GM23338 (cell line): ENCODE measurements at regions not wholly inside any gene's neighbourhood (a gene's known extent, or its start where the extent isn't known, plus 50 kb on each side); places are given as distances from the start of the nearest gene placed in this dataset.
"Not testable (repeated sequence)": the region's sequence is repeated elsewhere in the genome, so short reads cannot be mapped to it uniquely, and the experiment has no call there.

Source experiments
- ATAC-seq: fragments of 200-7000 bp; cut with Tn5 transposase; 3 replicates; pipeline ENCODE4 v1.9.1; 2020
- DNase-seq: peaks from one replicate; pipeline ENCODE4 v3.0.0-alpha.2; 2015; ENCODE audit warnings: low spot score
- H2AFZ ChIP-seq: fragments of 200-600 bp; sonication (generic); 2 replicates; pipeline ENCODE4 v1.8.0; 2016; ENCODE audit warnings: antibody characterized with exemption, mild to moderate bottlenecking, moderate library complexity
- H3F3A ChIP-seq: fragments of 200-600 bp; sonication (generic); replicated peaks from 2 replicates; pipeline ENCODE4 v1.8.0; 2017; ENCODE audit warnings: antibody characterized with exemption, mixed run types, low read depth
- H3K27ac ChIP-seq: fragments of 200-600 bp; sonication (generic); 2 replicates; pipeline ENCODE4 v1.6.1; 2016; ENCODE audit warnings: low read depth
- H3K27me3 ChIP-seq: fragments of 200-600 bp; sonication (generic); 2 replicates; pipeline ENCODE4 v1.8.0; 2016; ENCODE audit warnings: mild to moderate bottlenecking, mixed run types, moderate library complexity; ENCODE audit not compliant: insufficient read depth
- H3K36me3 ChIP-seq: fragments of 200-600 bp; sonication (generic); 2 replicates; pipeline ENCODE4 v1.8.0; 2016; ENCODE audit warnings: mild to moderate bottlenecking; ENCODE audit not compliant: insufficient read depth
- H3K4me1 ChIP-seq: fragments of 200-600 bp; sonication (generic); 2 replicates; pipeline ENCODE4 v1.8.0; 2016; ENCODE audit warnings: mild to moderate bottlenecking, moderate library complexity; ENCODE audit not compliant: insufficient read depth
- H3K4me2 ChIP-seq: fragments of 200-600 bp; sonication (generic); 2 replicates; pipeline ENCODE4 v1.7.1; 2017; ENCODE audit warnings: mixed run types
- H3K4me3 ChIP-seq: fragments of 200-600 bp; sonication (generic); 2 replicates; pipeline ENCODE4 v1.6.1; 2016; ENCODE audit warnings: mixed run types
- H3K79me2 ChIP-seq: fragments of 200-600 bp; sonication (generic); replicated peaks from 2 replicates; pipeline ENCODE4 v1.8.0; 2017; ENCODE audit warnings: mild to moderate bottlenecking; ENCODE audit not compliant: insufficient read depth
- H3K9me2 ChIP-seq: fragments of 200-600 bp; sonication (generic); 2 replicates; pipeline ENCODE4 v1.8.0; 2017; ENCODE audit not compliant: insufficient read depth
- H4K20me1 ChIP-seq: fragments of 200-600 bp; sonication (generic); replicated peaks from 2 replicates; pipeline ENCODE4 v1.8.0; 2017; ENCODE audit warnings: mild to moderate bottlenecking; ENCODE audit not compliant: insufficient read depth
- H3K27ac Mint-ChIP-seq: 2 replicates; pipeline ENCODE4 v1.8.0; 2020; ENCODE audit warnings: inconsistent platforms, mild to moderate bottlenecking, moderate library complexity, mixed read lengths
- H3K27me3 Mint-ChIP-seq: 3 replicates; pipeline ENCODE4 v1.8.0; 2022; ENCODE audit warnings: low read depth, mild to moderate bottlenecking, moderate library complexity, mixed read lengths, inconsistent platforms; ENCODE audit not compliant: insufficient read depth, poor library complexity
- H3K36me3 Mint-ChIP-seq: 3 replicates; pipeline ENCODE4 v1.8.0; 2021; ENCODE audit warnings: low read depth, mild to moderate bottlenecking, inconsistent platforms, moderate library complexity, mixed read lengths
- H3K4me1 Mint-ChIP-seq: 3 replicates; pipeline ENCODE4 v1.8.0; 2020; ENCODE audit warnings: mild to moderate bottlenecking, inconsistent platforms, mixed read lengths
- H3K4me3 Mint-ChIP-seq: 3 replicates; pipeline ENCODE4 v1.8.0; 2021; ENCODE audit warnings: moderate library complexity, mild to moderate bottlenecking, inconsistent platforms, mixed read lengths
- H3K9me3 Mint-ChIP-seq: 3 replicates; pipeline ENCODE4 v1.8.0; 2020; ENCODE audit warnings: moderate library complexity, mild to moderate bottlenecking, inconsistent platforms, mixed read lengths
- CREB1 ChIP-seq: fragments of 250-450 bp; sonication (Bioruptor Pico); IDR thresholded peaks from 2 replicates; pipeline ENCODE4 v1.5.0; 2020; ENCODE audit warnings: low read depth, mild to moderate bottlenecking, moderate library complexity
- EZH2 ChIP-seq: fragments of 200-600 bp; sonication (generic); IDR thresholded peaks from one replicate; pipeline ENCODE4 v1.8.0; 2017; ENCODE audit warnings: antibody characterized with exemption, mild to moderate bottlenecking, low read depth; ENCODE audit not compliant: unreplicated experiment
- JUNB ChIP-seq: IDR thresholded peaks from one replicate; pipeline ENCODE4 v1.6.1; 2016; ENCODE audit warnings: antibody characterized with exemption; ENCODE audit not compliant: unreplicated experiment
- POLR2AphosphoS5 ChIP-seq: IDR thresholded peaks from 2 replicates; pipeline ENCODE4 v1.6.1; 2016; ENCODE audit warnings: antibody characterized with exemption, low read depth
- ZNF114 ChIP-seq: fragments of 250-450 bp; sonication (Bioruptor Pico); IDR thresholded peaks from 2 replicates; pipeline ENCODE4 v1.5.0; 2020; ENCODE audit warnings: mild to moderate bottlenecking, moderate library complexity
- TF ChIP-seq, protein P1 (sequence below): IDR thresholded peaks from 2 replicates; pipeline ENCODE4 v1.6.1; 2016; ENCODE audit warnings: antibody characterized with exemption
- TF ChIP-seq, protein P2 (sequence below), 2 experiments: fragments of 200-600 bp in 1 of 2; sonication (generic) in 1 of 2; conservative IDR thresholded peaks; 2 replicates each; pipeline versions ENCODE4 v1.5.1 to v1.6.1; 2016 to 2017; ENCODE audit warnings: antibody characterized with exemption in 2 of 2, low read depth in 2 of 2, mild to moderate bottlenecking in 2 of 2, moderate library complexity in 1 of 2

DNA sequence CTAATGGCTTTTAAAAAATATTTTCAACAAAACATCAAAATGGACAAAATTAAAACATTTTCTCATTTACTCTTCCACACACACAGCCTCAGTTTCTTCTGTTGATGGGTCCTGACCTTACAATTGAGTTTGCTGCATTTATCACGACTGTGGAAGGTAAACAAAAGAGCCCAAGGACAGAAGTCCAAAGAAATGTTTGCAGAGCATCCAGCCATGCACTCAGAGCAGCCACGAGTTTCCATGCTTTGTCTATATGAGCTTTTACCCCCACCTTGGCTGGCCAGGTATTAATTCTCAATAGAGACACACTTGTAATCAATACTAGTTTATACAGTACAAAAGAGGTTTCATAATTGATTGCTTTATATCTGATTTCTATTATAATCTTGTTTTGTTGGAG lies 85.0 kb upstream of the WDFY3 start:
- no peak overlapping the region for H3K4me3 Mint-ChIP-seq
- no peaks in the 10 kb centered on the region for H4K20me1 ChIP-seq
- peaks cover 2% of the 10 kb centered on the region for H3K27me3 Mint-ChIP-seq
- H3K36me3 ChIP-seq: no peaks in the 10 kb centered on the region
- no peaks in the 10 kb centered on the region for H3K9me3 Mint-ChIP-seq
- peaks cover 2% of the 10 kb centered on the region; the same call in 1 of the 2 replicates for H3K9me2 ChIP-seq
- no peaks in the 10 kb centered on the region for H3K27me3 ChIP-seq
- no peaks in the 10 kb centered on the region for H3K4me1 ChIP-seq
- ATAC-seq: no peak
- H3K36me3 Mint-ChIP-seq: no peaks in the 10 kb centered on the region
- TF ChIP-seq EZH2 (no peak), JUNB (no peak)
- TF ChIP-seq, protein P1, sequence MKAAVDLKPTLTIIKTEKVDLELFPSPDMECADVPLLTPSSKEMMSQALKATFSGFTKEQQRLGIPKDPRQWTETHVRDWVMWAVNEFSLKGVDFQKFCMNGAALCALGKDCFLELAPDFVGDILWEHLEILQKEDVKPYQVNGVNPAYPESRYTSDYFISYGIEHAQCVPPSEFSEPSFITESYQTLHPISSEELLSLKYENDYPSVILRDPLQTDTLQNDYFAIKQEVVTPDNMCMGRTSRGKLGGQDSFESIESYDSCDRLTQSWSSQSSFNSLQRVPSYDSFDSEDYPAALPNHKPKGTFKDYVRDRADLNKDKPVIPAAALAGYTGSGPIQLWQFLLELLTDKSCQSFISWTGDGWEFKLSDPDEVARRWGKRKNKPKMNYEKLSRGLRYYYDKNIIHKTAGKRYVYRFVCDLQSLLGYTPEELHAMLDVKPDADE: no peak
- TF ChIP-seq, protein P2, sequence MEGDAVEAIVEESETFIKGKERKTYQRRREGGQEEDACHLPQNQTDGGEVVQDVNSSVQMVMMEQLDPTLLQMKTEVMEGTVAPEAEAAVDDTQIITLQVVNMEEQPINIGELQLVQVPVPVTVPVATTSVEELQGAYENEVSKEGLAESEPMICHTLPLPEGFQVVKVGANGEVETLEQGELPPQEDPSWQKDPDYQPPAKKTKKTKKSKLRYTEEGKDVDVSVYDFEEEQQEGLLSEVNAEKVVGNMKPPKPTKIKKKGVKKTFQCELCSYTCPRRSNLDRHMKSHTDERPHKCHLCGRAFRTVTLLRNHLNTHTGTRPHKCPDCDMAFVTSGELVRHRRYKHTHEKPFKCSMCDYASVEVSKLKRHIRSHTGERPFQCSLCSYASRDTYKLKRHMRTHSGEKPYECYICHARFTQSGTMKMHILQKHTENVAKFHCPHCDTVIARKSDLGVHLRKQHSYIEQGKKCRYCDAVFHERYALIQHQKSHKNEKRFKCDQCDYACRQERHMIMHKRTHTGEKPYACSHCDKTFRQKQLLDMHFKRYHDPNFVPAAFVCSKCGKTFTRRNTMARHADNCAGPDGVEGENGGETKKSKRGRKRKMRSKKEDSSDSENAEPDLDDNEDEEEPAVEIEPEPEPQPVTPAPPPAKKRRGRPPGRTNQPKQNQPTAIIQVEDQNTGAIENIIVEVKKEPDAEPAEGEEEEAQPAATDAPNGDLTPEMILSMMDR (conservative IDR thresholded peaks at IDR 0.05; ENCODE audit: low read depth in 2 of 2): no peak
- H3K27ac ChIP-seq: no peak overlapping the region
- no peaks in the 10 kb centered on the region for H3K4me1 Mint-ChIP-seq
- no peaks in the 10 kb centered on the region for H3F3A ChIP-seq
- no peak overlapping the region for H3K27ac Mint-ChIP-seq
- DNase-seq: no peak
- H3K4me2 ChIP-seq: no peak overlapping the region
- H3K79me2 ChIP-seq: no peaks in the 10 kb centered on the region
- H2AFZ ChIP-seq: no peak overlapping the region
- no peak overlapping the region for H3K4me3 ChIP-seq

DNA sequence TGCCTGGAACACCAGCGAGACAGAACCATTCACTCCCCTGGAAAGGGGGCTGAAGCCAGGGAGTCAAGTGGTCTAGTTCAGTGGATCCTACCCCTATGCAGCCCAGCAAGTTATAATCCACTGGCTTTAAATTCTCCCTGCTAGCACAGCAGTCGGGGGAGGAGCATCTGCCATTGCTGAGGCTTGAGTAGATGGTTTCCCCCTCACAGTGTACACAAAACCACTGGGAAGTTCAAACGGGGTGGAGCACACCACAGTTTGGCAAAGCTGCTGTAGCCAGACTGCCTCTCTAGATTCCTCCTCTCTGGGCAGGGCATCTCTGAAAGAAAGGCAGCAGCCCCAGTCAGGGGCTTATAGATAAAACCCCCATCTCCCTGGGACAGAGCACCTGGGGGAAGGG lies 88.4 kb upstream of the WDFY3 start:
- DNase-seq, H3K4me1 Mint-ChIP-seq, H3K9me3 Mint-ChIP-seq, H3K4me3 Mint-ChIP-seq, H3K9me2 ChIP-seq, H3K4me3 ChIP-seq, H3K27me3 Mint-ChIP-seq, H3K36me3 ChIP-seq, ATAC-seq, H3K79me2 ChIP-seq, H3K36me3 Mint-ChIP-seq, H3K27ac ChIP-seq, H4K20me1 ChIP-seq, H3K4me2 ChIP-seq, H3K4me1 ChIP-seq, H3F3A ChIP-seq, H3K27me3 ChIP-seq, H2AFZ ChIP-seq, H3K27ac Mint-ChIP-seq: not testable (repeated sequence)

DNA sequence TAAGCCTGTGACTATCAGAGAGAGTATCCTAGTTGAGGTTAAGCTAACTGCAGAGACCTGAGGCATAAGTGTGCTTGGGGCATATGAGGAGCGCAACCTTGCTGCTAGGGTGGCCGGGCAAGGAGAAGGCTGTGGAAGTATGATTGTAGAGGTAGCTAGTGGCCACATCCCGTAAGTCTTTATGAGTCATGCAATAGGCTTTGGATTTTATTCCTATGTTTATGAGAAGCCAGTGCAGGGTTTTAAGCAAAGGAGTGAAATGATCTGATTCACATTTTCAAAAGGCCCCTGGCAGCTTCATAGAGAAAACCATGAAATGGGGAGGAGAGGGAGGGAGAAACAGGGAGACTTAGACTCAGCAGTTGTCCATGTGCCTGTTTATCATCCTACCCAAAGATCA lies 92.1 kb upstream of the WDFY3 start:
- H3K9me3 Mint-ChIP-seq: no peaks in the 10 kb centered on the region
- H3K27ac Mint-ChIP-seq: no peak overlapping the region
- DNase-seq: no peak
- H3K27me3 Mint-ChIP-seq: no peaks in the 10 kb centered on the region
- H3K36me3 Mint-ChIP-seq: no peaks in the 10 kb centered on the region
- no peak overlapping the region for H3K4me3 Mint-ChIP-seq
- Histone ChIP-seq H3K36me3 (no peaks in the 10 kb centered on the region), H4K20me1 (no peaks in the 10 kb centered on the region), H3F3A (no peaks in the 10 kb centered on the region), H3K4me1 (no peaks in the 10 kb centered on the region), H3K79me2 (no peaks in the 10 kb centered on the region), H3K4me3 (no peak overlapping the region), H3K9me2 (peaks cover 1% of the 10 kb centered on the region; the same call in 1 of the 2 replicates), H2AFZ (0 out of 2 replicates have a peak overlapping the region, but pooled peaks have one; percentile 19), H3K4me2 (no peak overlapping the region), H3K27me3 (no peaks in the 10 kb centered on the region), H3K27ac (no peak overlapping the region)
- ATAC-seq: no peak
- no peak for TF ChIP-seq JUNB
- no peak for TF ChIP-seq CREB1 (CRISPR knock-in tag)
- no peak for TF ChIP-seq POLR2AphosphoS5
- no peak for TF ChIP-seq ZNF114 (CRISPR knock-in tag)
- TF ChIP-seq, protein P1: no peak
- H3K4me1 Mint-ChIP-seq: peaks cover 3% of the 10 kb centered on the region
